CD4-positive, alpha-beta memory T cell (primary cell): ENCODE measurements at regions not wholly inside any gene's neighbourhood (a gene's known extent, or its start where the extent isn't known, plus 50 kb on each side); places are given as distances from the start of the nearest gene placed in this dataset.
"Not testable (repeated sequence)": the region's sequence is repeated elsewhere in the genome, so short reads cannot be mapped to it uniquely, and the experiment has no call there.

Experiments used
- CTCF ChIA-PET: fragments of 350-600 bp; sonication (Branson Sonifier 250); formaldehyde crosslinking; loops from one replicate; lab custom pipeline; 2021; ENCODE audit warnings: inconsistent platforms; ENCODE audit not compliant: partially characterized antibody; lab: Charles Lee
- POLR2A ChIA-PET: fragments of 350-600 bp; sonication (Branson Sonifier 250); formaldehyde crosslinking; loops from one replicate; lab custom pipeline; 2021; ENCODE audit not compliant: partially characterized antibody; lab: Charles Lee
- DNase-seq, 5 donors: peaks; one replicate each; pipeline versions ENCODE4 v3.0.0 to v3.0.0-alpha.2; 2020 to 2022; ENCODE audit warnings: mixed read lengths in 1 of 5
- H3K27ac ChIP-seq: one replicate; pipeline ENCODE4 v1.7.0; 2013; ENCODE audit warnings: low read depth, low read length
- H3K27me3 ChIP-seq: 2 replicates; pipeline ENCODE4 v1.7.0; 2013; ENCODE audit warnings: mild to moderate bottlenecking, low read length, moderate library complexity; ENCODE audit not compliant: insufficient read depth
- H3K36me3 ChIP-seq: 2 replicates; pipeline ENCODE4 v1.7.0; 2013; ENCODE audit warnings: mild to moderate bottlenecking, low read length, moderate library complexity; ENCODE audit not compliant: insufficient read depth
- H3K4me1 ChIP-seq: 2 replicates; pipeline ENCODE4 v1.7.0; 2013; ENCODE audit warnings: mild to moderate bottlenecking, low read length, moderate library complexity; ENCODE audit not compliant: insufficient read depth
- H3K4me3 ChIP-seq, 2 donors: one replicate each; pipeline ENCODE4 v1.7.0; 2013; ENCODE audit warnings: low read length in 2 of 2, mild to moderate bottlenecking in 1 of 2
- H3K9me3 ChIP-seq, 2 donors: one replicate each; pipeline ENCODE4 v1.7.0; 2013; ENCODE audit warnings: low read length in 2 of 2, control low read depth in 1 of 2; ENCODE audit not compliant: control insufficient read depth in 1 of 2
- H3K27ac Mint-ChIP-seq, 7 donors: one replicate each; pipeline ENCODE4 v1.8.0; 2020 to 2021; ENCODE audit warnings: mixed read lengths in 7 of 7, mild to moderate bottlenecking in 6 of 7, inconsistent platforms in 3 of 7, moderate library complexity in 3 of 7
- H3K27me3 Mint-ChIP-seq, 2 donors: one replicate each; pipeline ENCODE4 v1.8.0; 2020 to 2021; ENCODE audit warnings: mixed read lengths in 2 of 2
- H3K36me3 Mint-ChIP-seq, 2 donors: one replicate each; pipeline ENCODE4 v1.8.0; 2020 to 2021; ENCODE audit warnings: mixed read lengths in 2 of 2, inconsistent platforms in 1 of 2, mild to moderate bottlenecking in 1 of 2
- H3K4me1 Mint-ChIP-seq, 4 donors: one replicate each; pipeline ENCODE4 v1.8.0; 2020 to 2021; ENCODE audit warnings: mixed read lengths in 4 of 4, mild to moderate bottlenecking in 1 of 4
- H3K4me3 Mint-ChIP-seq, 8 donors: one replicate each; pipeline ENCODE4 v1.8.0; 2020 to 2021; ENCODE audit warnings: mixed read lengths in 8 of 8, mild to moderate bottlenecking in 7 of 8, moderate library complexity in 6 of 8, inconsistent platforms in 3 of 8
- H3K9me3 Mint-ChIP-seq, 8 donors: one replicate each; pipeline ENCODE4 v1.8.0; 2020 to 2021; ENCODE audit warnings: mixed read lengths in 8 of 8, mild to moderate bottlenecking in 5 of 8, inconsistent platforms in 3 of 8, moderate library complexity in 1 of 8
- intact Hi-C: fragments of 100-400 bp; cut with micrococcal nuclease; formaldehyde crosslinking; loops from one replicate; pipeline ENCODE4 v1.15.1; 2023

GRCh38 chr12:113713156-113713555 is 241.5 kb upstream of the LHX5 start:
- Histone ChIP-seq H3K4me1 (no peaks in the 10 kb centered on the region), H3K36me3 (no peaks in the 10 kb centered on the region), H3K27me3 (no peaks in the 10 kb centered on the region), H3K27ac (no peak overlapping the region), H3K9me3 (no peaks in the 10 kb centered on the region), H3K4me3 (no peak overlapping the region)
- CTCF ChIA-PET, result no interaction called here
- no peak for DNase-seq
- Mint-ChIP-seq H3K27me3 (peaks cover 5 to 13% of the 10 kb centered on the region in 2 donors), H3K36me3 (no peaks in the 10 kb centered on the region), H3K4me1 (no peaks in the 10 kb centered on the region), H3K9me3 (peaks cover 0 to 17% (median 6%) of the 10 kb centered on the region in 8 donors), H3K27ac (no peak overlapping the region), H3K4me3 (no peak overlapping the region)
- POLR2A ChIA-PET, result no interaction called here
- intact Hi-C loops, result loop anchor here (1.0 kb wide), 1 partner anchor 22 kb away; no protein-coding TSS in a partner anchor

GRCh38 chr12:113712481-113712880 is 240.8 kb upstream of the LHX5 start:
- Mint-ChIP-seq H3K36me3 (no peaks in the 10 kb centered on the region), H3K27me3 (peaks cover 5 to 13% of the 10 kb centered on the region in 2 donors), H3K27ac (no peak overlapping the region), H3K4me3 (no peak overlapping the region), H3K9me3 (peaks cover 0 to 17% (median 6%) of the 10 kb centered on the region in 8 donors), H3K4me1 (no peaks in the 10 kb centered on the region)
- ChIA-PET POLR2A (no interaction called here), CTCF (no interaction called here)
- Histone ChIP-seq H3K9me3 (no peaks in the 10 kb centered on the region), H3K27ac (no peak overlapping the region), H3K4me3 (no peak overlapping the region), H3K4me1 (no peaks in the 10 kb centered on the region), H3K36me3 (no peaks in the 10 kb centered on the region), H3K27me3 (no peaks in the 10 kb centered on the region)
- no peak for DNase-seq
- intact Hi-C loops, result no loop called here

- Mint-ChIP-seq H3K27ac (no peak overlapping the region), H3K4me3 (no peak overlapping the region), H3K4me1 (no peaks in the 10 kb centered on the region), H3K27me3 (peaks cover 8 to 13% of the 10 kb centered on the region in 2 donors), H3K36me3 (no peaks in the 10 kb centered on the region), H3K9me3 (peaks cover 0 to 17% (median 5%) of the 10 kb centered on the region in 8 donors)
- DNase-seq, result no peak
- intact Hi-C loops, result no loop called here
- H3K36me3 ChIP-seq, result no peaks in the 10 kb centered on the region
- no peaks in the 10 kb centered on the region for H3K9me3 ChIP-seq
- no peak overlapping the region for H3K27ac ChIP-seq
- POLR2A ChIA-PET, result no interaction called here
- no peaks in the 10 kb centered on the region for H3K27me3 ChIP-seq
- H3K4me1 ChIP-seq, result no peaks in the 10 kb centered on the region
- CTCF ChIA-PET, result no interaction called here
- no peak overlapping the region for H3K4me3 ChIP-seq
Measured at GRCh38 chr12:113710216-113710615, 238.5 kb upstream of the LHX5 start.

- Histone ChIP-seq H3K27ac (no peak overlapping the region), H3K4me1 (no peaks in the 10 kb centered on the region), H3K4me3 (no peak overlapping the region), H3K36me3 (no peaks in the 10 kb centered on the region), H3K27me3 (no peaks in the 10 kb centered on the region), H3K9me3 (no peaks in the 10 kb centered on the region)
- H3K9me3 Mint-ChIP-seq, result peaks cover 0 to 17% (median 6%) of the 10 kb centered on the region in 8 donors
- H3K27ac Mint-ChIP-seq, result no peak overlapping the region
- H3K4me1 Mint-ChIP-seq, result no peaks in the 10 kb centered on the region
- peaks cover 8 to 13% of the 10 kb centered on the region in 2 donors for H3K27me3 Mint-ChIP-seq
- no peak overlapping the region for H3K4me3 Mint-ChIP-seq
- ChIA-PET POLR2A (no interaction called here), CTCF (no interaction called here)
- no peak for DNase-seq
- H3K36me3 Mint-ChIP-seq, result no peaks in the 10 kb centered on the region
- intact Hi-C loops, result no loop called here
Measured at GRCh38 chr12:113709456-113709855, 237.8 kb upstream of the LHX5 start.

GRCh38 chr12:113702836-113703235 is 231.2 kb upstream of the LHX5 start:
- Mint-ChIP-seq H3K4me3 (no peak overlapping the region), H3K27ac (no peak overlapping the region), H3K27me3 (peaks cover 8 to 18% of the 10 kb centered on the region in 2 donors), H3K9me3 (peaks cover 0 to 8% (median 4%) of the 10 kb centered on the region in 8 donors), H3K36me3 (no peaks in the 10 kb centered on the region), H3K4me1 (no peaks in the 10 kb centered on the region)
- intact Hi-C loops, result no loop called here
- Histone ChIP-seq H3K9me3 (no peaks in the 10 kb centered on the region), H3K36me3 (no peaks in the 10 kb centered on the region), H3K4me1 (no peaks in the 10 kb centered on the region), H3K27me3 (no peaks in the 10 kb centered on the region), H3K27ac (no peak overlapping the region), H3K4me3 (no peak overlapping the region)
- ChIA-PET CTCF (no interaction called here), POLR2A (no interaction called here)
- no peak for DNase-seq

- no peak overlapping the region for H3K27ac Mint-ChIP-seq
Measured at GRCh38 chr12:113702276-113702675, 230.6 kb upstream of the LHX5 start.

GRCh38 chr12:113700943-113701342 is 229.3 kb upstream of the LHX5 start:
- Histone ChIP-seq H3K27ac (no peak overlapping the region), H3K9me3 (no peaks in the 10 kb centered on the region), H3K4me1 (no peaks in the 10 kb centered on the region), H3K36me3 (no peaks in the 10 kb centered on the region), H3K4me3 (no peak overlapping the region), H3K27me3 (no peaks in the 10 kb centered on the region)
- Mint-ChIP-seq H3K27ac (no peak overlapping the region), H3K4me3 (no peak overlapping the region), H3K4me1 (no peaks in the 10 kb centered on the region), H3K36me3 (no peaks in the 10 kb centered on the region), H3K9me3 (peaks cover 0 to 5% (median 0%) of the 10 kb centered on the region in 8 donors), H3K27me3 (peaks cover 8 to 13% of the 10 kb centered on the region in 2 donors)
- ChIA-PET POLR2A (no interaction called here), CTCF (no interaction called here)
- DNase-seq, result no peak
- intact Hi-C loops, result no loop called here

More at GRCh38 chr12:113702276-113702675, 230.6 kb upstream of the LHX5 start:
- no peak overlapping the region for H3K4me3 Mint-ChIP-seq
- ChIA-PET CTCF (no interaction called here), POLR2A (no interaction called here)
- no peaks in the 10 kb centered on the region for H3K36me3 ChIP-seq
- H3K36me3 Mint-ChIP-seq, result no peaks in the 10 kb centered on the region
- no peaks in the 10 kb centered on the region for H3K27me3 ChIP-seq
- H3K9me3 Mint-ChIP-seq, result peaks cover 0 to 5% (median 2%) of the 10 kb centered on the region in 8 donors
- no peaks in the 10 kb centered on the region for H3K4me1 ChIP-seq
- intact Hi-C loops, result no loop called here
- no peaks in the 10 kb centered on the region for H3K9me3 ChIP-seq
- H3K4me3 ChIP-seq, result no peak overlapping the region
- H3K27ac ChIP-seq, result no peak overlapping the region
- H3K4me1 Mint-ChIP-seq, result no peaks in the 10 kb centered on the region
- peaks cover 8 to 18% of the 10 kb centered on the region in 2 donors for H3K27me3 Mint-ChIP-seq
- DNase-seq, result no peak

GRCh38 chr12:113699984-113700383 is 228.3 kb upstream of the LHX5 start:
- H3K36me3 Mint-ChIP-seq, H3K9me3 Mint-ChIP-seq, DNase-seq, H3K9me3 ChIP-seq, H3K4me3 ChIP-seq, POLR2A ChIA-PET, H3K36me3 ChIP-seq, H3K4me1 Mint-ChIP-seq, CTCF ChIA-PET, H3K4me3 Mint-ChIP-seq, H3K4me1 ChIP-seq, intact Hi-C loops, H3K27me3 ChIP-seq, H3K27ac Mint-ChIP-seq, H3K27ac ChIP-seq: not testable (repeated sequence)
- peaks cover 8 to 15% of the 10 kb centered on the region in 2 donors for H3K27me3 Mint-ChIP-seq
